AG04449 (cell line): ENCODE measurements at regions not wholly inside any gene's neighbourhood (a gene's known extent, or its start where the extent isn't known, plus 50 kb on each side); places are given as distances from the start of the nearest gene placed in this dataset.
"Not testable (repeated sequence)": the region's sequence is repeated elsewhere in the genome, so short reads cannot be mapped to it uniquely, and the experiment has no call there.

Experiments used
- CTCF ChIA-PET: fragments of 350-600 bp; formaldehyde crosslinking; extraction: SDS; loops from one replicate; lab custom pipeline; 2021; ENCODE audit warnings: antibody characterized with exemption; lab: Yijun Ruan, JAX
- POLR2A ChIA-PET: fragments of 400-600, 350-600 bp; formaldehyde crosslinking; extraction: SDS; loops from one replicate; lab custom pipeline; 2020; ENCODE audit warnings: antibody characterized with exemption, inconsistent platforms; lab: Yijun Ruan, JAX
- DNase-seq: peaks from one replicate; pipeline ENCODE4 v3.0.0-alpha.2; 2010; ENCODE audit warnings: low read depth, low spot score
- H3K4me3 ChIP-seq: 2 replicates; pipeline ENCODE4 v1.5.1; 2011; ENCODE audit warnings: low read depth, mild to moderate bottlenecking, control low read depth, low read length
- CTCF ChIP-seq: IDR thresholded peaks from one replicate; pipeline ENCODE4 v1.5.1; 2011; ENCODE audit warnings: mild to moderate bottlenecking, moderate library complexity, low read length, control low read depth, inconsistent platforms; ENCODE audit not compliant: insufficient read depth; ENCODE audit errors: missing control alignments

GRCh38 chr2:142426064-142426463 lies 295.2 kb upstream of the LRP1B start:
- H3K4me3 ChIP-seq, result no peak overlapping the region
- no peak for TF ChIP-seq CTCF
- POLR2A ChIA-PET, result no interaction called here
- CTCF ChIA-PET, result no interaction called here
- DNase-seq, result no peak

- no peak for DNase-seq
- CTCF ChIA-PET, result no interaction called here
- POLR2A ChIA-PET, result no interaction called here
- TF ChIP-seq CTCF, result no peak
- no peak overlapping the region for H3K4me3 ChIP-seq
These were observed 294.7 kb upstream of the LRP1B start for GRCh38 chr2:142425551-142425950.

- ChIA-PET POLR2A (no interaction called here), CTCF (no interaction called here)
- no peak for TF ChIP-seq CTCF
- H3K4me3 ChIP-seq, result no peak overlapping the region
- DNase-seq, result no peak
These were observed 292.8 kb upstream of the LRP1B start for GRCh38 chr2:142423603-142424002.

GRCh38 chr2:142422769-142423168 lies 292.0 kb upstream of the LRP1B start:
- ChIA-PET POLR2A (no interaction called here), CTCF (no interaction called here)
- TF ChIP-seq CTCF, result no peak
- no peak overlapping the region for H3K4me3 ChIP-seq
- no peak for DNase-seq

GRCh38 chr2:142422041-142422440 lies 291.2 kb upstream of the LRP1B start:
- ChIA-PET CTCF (no interaction called here), POLR2A (no interaction called here)
- H3K4me3 ChIP-seq, result no peak overlapping the region
- TF ChIP-seq CTCF, result no peak
- DNase-seq, result no peak

- CTCF ChIA-PET, DNase-seq, POLR2A ChIA-PET, H3K4me3 ChIP-seq: not testable (repeated sequence)
These were observed 287.9 kb upstream of the LRP1B start for GRCh38 chr2:142418699-142419098.

- ChIA-PET CTCF (no interaction called here), POLR2A (no interaction called here)
- TF ChIP-seq CTCF, result no peak
- no peak for DNase-seq
- no peak overlapping the region for H3K4me3 ChIP-seq
These were observed 286.2 kb upstream of the LRP1B start for GRCh38 chr2:142416996-142417395.
